ENCODE measurements at regions not wholly inside any gene's neighbourhood (a gene's known extent, or its start where the extent isn't known, plus 50 kb on each side); places are given as distances from the start of the nearest gene placed in this dataset.
"Not testable (repeated sequence)": the region's sequence is repeated elsewhere in the genome, so short reads cannot be mapped to it uniquely, and the experiment has no call there.

DNA sequence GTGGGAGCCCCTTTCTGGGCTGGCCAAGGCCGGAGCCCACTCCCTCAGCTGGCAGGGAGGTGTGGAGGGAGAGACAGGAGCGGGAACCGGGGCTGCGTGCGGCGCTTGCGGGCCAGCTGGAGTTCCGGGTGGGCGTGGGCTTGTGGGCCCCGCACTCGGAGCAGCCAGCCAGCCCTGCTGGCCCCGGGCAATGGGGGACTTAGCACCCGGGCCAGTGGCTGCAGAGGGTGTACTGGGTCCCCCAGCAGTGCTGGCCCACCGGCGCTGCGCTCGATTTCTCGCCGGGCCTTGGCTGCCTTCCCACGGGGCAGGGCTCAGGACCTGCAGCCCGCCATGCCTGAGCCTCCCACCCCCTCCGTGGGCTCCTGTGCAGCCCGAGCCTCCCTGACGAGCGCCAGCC, 1082.5 kb downstream of the PCDH17 start:
- not testable (repeated sequence) for DNase-seq (ENCODE audit: low read depth in 1 of 2, low spot score in 1 of 2)

- DNase-seq (ENCODE audit: low read depth in 1 of 2, low spot score in 1 of 2): no peak
These were observed 1089.7 kb downstream of the PCDH17 start for GRCh38 chr13:58721273-58721672.

GRCh38 chr13:58728126-58728525, 1096.6 kb downstream of the PCDH17 start:
- no peak for DNase-seq (ENCODE audit: low read depth in 1 of 2, low spot score in 1 of 2)

GRCh38 chr13:58729361-58729760, 1097.8 kb downstream of the PCDH17 start:
- DNase-seq (ENCODE audit: low read depth in 1 of 2, low spot score in 1 of 2): no peak

- no peak for DNase-seq (ENCODE audit: low read depth in 1 of 2, low spot score in 1 of 2)
These were observed 1113.1 kb downstream of the PCDH17 start for GRCh38 chr13:58744686-58745085.

DNA sequence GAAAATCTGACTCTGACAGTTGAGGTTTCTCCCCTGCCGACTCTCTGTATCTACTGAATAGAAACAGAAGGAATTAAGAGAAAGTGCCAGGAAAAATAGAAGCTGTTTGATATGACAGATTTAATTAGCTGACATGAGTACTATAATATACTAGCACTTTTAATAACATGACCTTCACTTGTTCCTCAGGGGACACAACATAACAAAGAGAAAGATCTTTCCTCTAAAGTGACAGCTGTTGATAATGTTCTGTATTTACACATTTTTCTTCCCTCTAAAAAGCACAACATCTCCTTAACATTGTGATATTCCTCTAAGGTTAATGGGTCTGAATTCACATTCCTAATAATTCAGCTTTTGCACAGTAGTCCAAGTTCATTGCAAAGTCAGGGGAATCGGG, 1136.0 kb downstream of the PCDH17 start:
- DNase-seq (ENCODE audit: low read depth in 1 of 2, low spot score in 1 of 2): no peak

GRCh38 chr13:58773280-58773859, 1141.8 kb downstream of the PCDH17 start:
- DNase-seq (ENCODE audit: low read depth in 1 of 2, low spot score in 1 of 2): no peak

DNA sequence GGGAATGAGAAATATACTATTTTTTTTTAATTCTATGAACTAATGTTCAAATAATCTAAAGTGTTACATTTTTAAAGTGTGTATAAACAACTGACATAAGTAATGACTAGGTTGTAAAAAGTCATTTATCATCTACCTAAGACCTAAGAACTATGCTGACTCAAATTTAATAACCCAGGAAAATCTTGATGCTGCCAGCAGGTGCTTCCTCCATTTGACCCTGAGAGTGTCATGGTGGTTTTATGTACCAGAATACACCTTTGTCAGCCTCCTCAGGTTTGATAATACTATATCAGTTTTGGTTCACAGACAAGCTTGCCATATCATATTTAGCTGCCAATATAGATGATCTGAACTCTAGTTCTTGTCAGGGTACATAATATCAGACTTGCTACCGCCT, 1151.2 kb downstream of the PCDH17 start:
- DNase-seq (ENCODE audit: low read depth in 1 of 2, low spot score in 1 of 2): no peak

DNA sequence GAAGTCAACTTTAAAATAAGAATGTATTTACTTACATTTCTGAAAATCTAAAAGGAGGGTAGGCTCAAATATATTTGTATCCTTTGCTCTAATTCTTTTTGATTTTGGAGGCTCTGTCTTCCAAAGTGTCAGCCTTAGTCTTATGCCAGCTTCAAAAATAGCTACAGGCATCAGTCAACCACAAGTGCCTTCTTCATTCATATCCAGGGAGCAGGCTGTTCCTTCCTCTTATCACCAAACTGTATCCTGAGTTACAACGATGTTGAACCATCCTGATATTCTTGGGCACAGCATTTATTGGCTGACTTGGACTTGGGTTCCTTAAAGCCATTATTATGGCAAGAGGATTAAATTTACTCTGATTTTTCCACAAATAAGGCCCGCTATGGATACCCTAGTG, 1161.3 kb downstream of the PCDH17 start:
- DNase-seq (ENCODE audit: low read depth in 1 of 2, low spot score in 1 of 2): no peak

DNA sequence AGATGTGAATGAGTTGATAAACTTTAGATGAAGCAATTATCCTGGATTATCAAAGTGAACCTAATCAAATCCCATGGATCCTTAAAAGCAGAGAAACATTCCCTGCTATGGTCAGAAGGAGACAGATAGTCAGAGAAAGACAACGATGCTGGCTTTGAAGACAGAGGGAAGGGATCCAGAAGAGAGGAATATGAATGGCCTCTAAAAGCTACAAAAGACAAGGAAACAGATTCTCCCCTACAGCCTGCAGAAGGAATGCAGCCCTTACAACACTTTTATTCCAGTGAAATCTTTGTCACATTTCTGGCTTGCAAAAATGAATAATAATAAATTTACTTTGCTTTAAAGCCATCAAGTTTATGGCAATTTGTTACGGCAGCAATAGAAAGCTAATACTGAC, 1164.2 kb downstream of the PCDH17 start:
- no peak for DNase-seq (ENCODE audit: low read depth in 1 of 2, low spot score in 1 of 2)

GRCh38 chr13:58804832-58805231, 1173.3 kb downstream of the PCDH17 start:
- DNase-seq (ENCODE audit: low read depth in 1 of 2, low spot score in 1 of 2): no peak

DNA sequence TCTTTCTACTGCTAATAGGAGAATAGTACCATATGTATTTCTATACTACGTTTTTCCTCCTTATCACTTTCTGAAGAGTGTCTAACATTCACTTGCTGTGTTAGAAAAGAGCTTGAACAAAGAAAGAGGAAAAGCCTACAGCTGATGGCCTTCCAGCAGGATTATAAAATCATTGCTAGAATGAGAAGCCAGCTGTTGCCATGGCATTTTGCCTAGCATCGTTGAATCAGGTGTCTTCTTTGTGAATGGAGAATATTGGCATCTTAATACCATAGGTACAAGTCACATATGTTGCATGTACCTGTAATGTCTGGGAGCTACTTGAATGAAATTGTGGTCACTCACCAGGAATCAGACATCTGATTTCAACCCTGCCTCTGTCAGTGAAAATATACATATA, 1174.9 kb downstream of the PCDH17 start:
- DNase-seq (ENCODE audit: low read depth in 1 of 2, low spot score in 1 of 2): no peak

DNA sequence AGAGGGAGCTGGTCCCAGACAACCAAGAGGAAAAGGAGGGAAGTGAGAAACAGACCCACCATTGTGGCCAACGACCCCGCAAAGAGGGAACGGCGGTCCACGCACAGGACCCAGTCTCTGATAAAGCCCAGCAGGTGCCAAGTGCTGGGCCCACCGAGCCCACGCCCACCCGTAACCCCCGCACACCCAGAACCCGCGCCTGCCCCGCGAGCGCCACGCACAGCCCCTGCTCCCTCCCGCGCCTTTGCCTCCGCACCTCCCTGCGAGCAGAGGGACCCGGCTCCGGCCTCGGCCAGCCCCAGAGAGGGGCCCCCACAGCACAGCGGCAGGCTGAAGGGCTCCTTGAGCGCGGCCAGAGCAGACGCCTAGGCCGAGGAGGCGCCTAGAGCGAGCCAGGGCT, 1192.2 kb downstream of the PCDH17 start:
- no peak for DNase-seq (ENCODE audit: low read depth in 1 of 2, low spot score in 1 of 2)

GRCh38 chr13:58827904-58828303, 1196.4 kb downstream of the PCDH17 start:
- DNase-seq (ENCODE audit: low read depth in 1 of 2, low spot score in 1 of 2): no peak

- no peak for DNase-seq (ENCODE audit: low read depth in 1 of 2, low spot score in 1 of 2)
These were observed 1199.3 kb downstream of the PCDH17 start for GRCh38 chr13:58830841-58831240.

- no peak for DNase-seq (ENCODE audit: low read depth in 1 of 2, low spot score in 1 of 2)
These were observed 1207.1 kb downstream of the PCDH17 start for GRCh38 chr13:58838615-58839014.

GRCh38 chr13:58843071-58843470, 1211.5 kb downstream of the PCDH17 start:
- no peak for DNase-seq (ENCODE audit: low read depth in 1 of 2, low spot score in 1 of 2)

DNA sequence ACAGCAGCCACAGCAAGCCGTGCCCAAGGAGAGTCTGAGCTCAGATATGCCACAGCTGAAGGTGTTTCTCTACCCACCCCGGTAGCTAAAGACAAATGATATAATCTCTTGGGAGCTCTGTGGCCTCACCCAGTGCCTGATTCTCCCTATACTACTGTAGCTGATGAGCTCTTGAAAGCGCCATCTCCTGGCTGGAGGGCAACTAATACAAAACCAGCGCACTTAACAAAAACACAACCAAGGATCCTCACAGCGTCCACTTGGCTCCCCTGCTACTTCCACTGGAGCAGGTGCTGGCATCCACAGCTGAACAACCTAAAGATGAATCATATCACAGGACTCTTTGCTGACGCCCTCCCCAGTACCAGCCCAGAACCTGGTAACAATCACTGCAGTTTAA, 1212.0 kb downstream of the PCDH17 start:
- DNase-seq (ENCODE audit: low read depth in 1 of 2, low spot score in 1 of 2): no peak

DNA sequence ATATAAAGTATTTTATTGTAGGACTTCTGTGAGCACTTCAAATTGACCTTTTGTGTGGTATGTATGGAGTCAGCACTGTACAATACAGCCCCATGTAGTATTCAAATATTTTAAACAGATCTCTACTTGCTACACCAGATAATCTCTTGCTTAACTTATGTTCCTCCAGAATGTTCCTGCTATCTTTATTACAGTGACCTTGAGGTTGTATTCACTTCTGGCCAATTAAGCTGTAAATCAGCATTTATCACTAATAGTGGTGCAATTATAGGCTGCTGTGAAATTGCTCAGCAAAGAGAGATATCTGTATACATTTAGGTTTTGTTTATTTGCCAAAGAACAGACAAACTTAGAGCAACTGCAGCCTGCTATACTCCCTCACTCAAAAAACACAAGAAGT, 1218.6 kb downstream of the PCDH17 start:
- no peak for DNase-seq (ENCODE audit: low read depth in 1 of 2, low spot score in 1 of 2)

GRCh38 chr13:58852076-58852475, 1220.5 kb downstream of the PCDH17 start:
- DNase-seq (ENCODE audit: low read depth in 1 of 2, low spot score in 1 of 2): no peak

DNA sequence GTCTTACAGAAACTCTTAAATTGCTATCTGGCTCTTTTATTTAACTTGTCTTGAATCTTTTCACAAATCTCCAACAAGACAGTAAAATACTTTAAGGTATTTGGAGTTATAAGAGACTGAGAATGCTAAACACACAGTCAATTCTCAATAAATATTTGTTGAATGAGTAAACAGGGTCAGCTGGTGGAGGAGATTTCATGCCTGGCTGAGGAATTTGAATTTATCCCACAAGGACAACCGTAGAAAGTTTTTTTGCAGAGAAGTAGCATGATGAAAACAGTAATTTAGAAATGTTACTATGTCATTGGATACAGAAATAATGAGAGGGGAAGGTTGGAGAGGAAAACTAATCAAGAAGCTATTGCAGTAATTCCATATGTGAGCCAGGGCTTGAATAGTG, 1223.7 kb downstream of the PCDH17 start:
- DNase-seq (ENCODE audit: low read depth in 1 of 2, low spot score in 1 of 2): no peak

DNA sequence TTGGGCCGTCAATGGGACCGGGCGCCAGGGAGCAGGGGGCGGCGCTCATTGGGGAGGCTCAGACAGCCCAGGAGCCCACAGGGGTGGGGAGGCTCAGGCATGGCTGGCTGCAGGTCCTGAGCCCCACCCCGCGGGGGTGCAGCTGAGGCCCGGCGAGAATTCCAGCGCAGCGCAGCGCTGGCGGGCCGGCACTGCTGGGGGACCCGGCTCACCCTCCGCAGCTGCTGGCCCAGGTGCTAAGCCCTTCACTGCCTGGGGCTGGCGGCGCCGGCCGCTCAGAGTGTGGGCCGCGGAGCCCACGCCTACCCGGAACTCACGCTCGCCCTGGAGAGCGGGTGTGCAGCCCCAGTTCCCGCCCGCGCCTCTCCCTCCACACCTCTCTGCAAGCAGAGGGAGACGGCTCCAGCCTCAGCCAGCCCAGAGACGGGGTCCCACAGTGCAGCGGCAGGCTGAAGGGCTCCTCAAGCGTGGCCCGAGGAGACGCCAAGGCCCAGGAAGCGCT, 1227.4 kb downstream of the PCDH17 start:
- DNase-seq (ENCODE audit: low read depth in 1 of 2, low spot score in 1 of 2): no peak

GRCh38 chr13:58865286-58865685, 1233.7 kb downstream of the PCDH17 start:
- no peak for DNase-seq (ENCODE audit: low read depth in 1 of 2, low spot score in 1 of 2)

GRCh38 chr13:58869566-58869965, 1238.0 kb downstream of the PCDH17 start:
- no peak for DNase-seq (ENCODE audit: low read depth in 1 of 2, low spot score in 1 of 2)
